TTC549 (cell line): ENCODE measurements at regions not wholly inside any gene's neighbourhood (a gene's known extent, or its start where the extent isn't known, plus 50 kb on each side); places are given as distances from the start of the nearest gene placed in this dataset.

ENCODE experiments used
- FAIRE-seq: peaks from 2 replicates; lab custom pipeline; 2012; peaks lifted over from hg19 to GRCh38; lab: Jason Lieb, UNC

- no peak for FAIRE-seq
Measured at GRCh38 chr2:7471185-7471584, 554.0 kb downstream of the RNF144A start.

GRCh38 chr2:7472465-7472864, 555.3 kb downstream of the RNF144A start:
- FAIRE-seq, result no peak

GRCh38 chr2:7473135-7473771, 556.0 kb downstream of the RNF144A start:
- FAIRE-seq, result no peak

- FAIRE-seq, result no peak
Measured at GRCh38 chr2:7476371-7476770, 559.2 kb downstream of the RNF144A start.

GRCh38 chr2:7479603-7480002, 562.4 kb downstream of the RNF144A start:
- no peak for FAIRE-seq

- no peak for FAIRE-seq
Measured at GRCh38 chr2:7480431-7480830, 563.2 kb downstream of the RNF144A start.

GRCh38 chr2:7490672-7491071, 573.5 kb downstream of the RNF144A start:
- no peak for FAIRE-seq

- FAIRE-seq, result no peak
Measured at GRCh38 chr2:7492719-7493118, 575.5 kb downstream of the RNF144A start.

- no peak for FAIRE-seq
Measured at GRCh38 chr2:7497178-7497577, 580.0 kb downstream of the RNF144A start.

GRCh38 chr2:7499018-7499417, 581.8 kb downstream of the RNF144A start:
- no peak for FAIRE-seq

GRCh38 chr2:7502336-7502735, 585.1 kb downstream of the RNF144A start:
- no peak for FAIRE-seq

GRCh38 chr2:7508296-7508943, 591.2 kb downstream of the RNF144A start:
- FAIRE-seq, result no peak

GRCh38 chr2:7510353-7510752, 593.1 kb downstream of the RNF144A start:
- FAIRE-seq, result no peak

- no peak for FAIRE-seq
Measured at GRCh38 chr2:7513834-7514233, 596.6 kb downstream of the RNF144A start.

- FAIRE-seq, result no peak
Measured at GRCh38 chr2:7515327-7515726, 598.1 kb downstream of the RNF144A start.

GRCh38 chr2:7516484-7517063, 599.4 kb downstream of the RNF144A start:
- no peak for FAIRE-seq

GRCh38 chr2:7517088-7517487, 599.9 kb downstream of the RNF144A start:
- FAIRE-seq, result no peak

GRCh38 chr2:7517851-7518250, 600.6 kb downstream of the RNF144A start:
- FAIRE-seq, result no peak

GRCh38 chr2:7523481-7524120, 606.4 kb downstream of the RNF144A start:
- no peak for FAIRE-seq

- no peak for FAIRE-seq
Measured at GRCh38 chr2:7524195-7524594, 607.0 kb downstream of the RNF144A start.

GRCh38 chr2:7525746-7526145, 608.5 kb downstream of the RNF144A start:
- no peak for FAIRE-seq

GRCh38 chr2:7527165-7527722, 610.0 kb downstream of the RNF144A start:
- no peak for FAIRE-seq

- FAIRE-seq, result no peak
Measured at GRCh38 chr2:7530001-7530400, 612.8 kb downstream of the RNF144A start.
